IPS DF 4.7 (cell line): ENCODE measurements at regions not wholly inside any gene's neighbourhood (a gene's known extent, or its start where the extent isn't known, plus 50 kb on each side); places are given as distances from the start of the nearest gene placed in this dataset.

Experiments used
- DNase-seq: peaks from one replicate; pipeline ENCODE4 v3.0.0-alpha.2; 2013; ENCODE audit warnings: low spot score; ENCODE audit errors: extremely low read depth

DNA sequence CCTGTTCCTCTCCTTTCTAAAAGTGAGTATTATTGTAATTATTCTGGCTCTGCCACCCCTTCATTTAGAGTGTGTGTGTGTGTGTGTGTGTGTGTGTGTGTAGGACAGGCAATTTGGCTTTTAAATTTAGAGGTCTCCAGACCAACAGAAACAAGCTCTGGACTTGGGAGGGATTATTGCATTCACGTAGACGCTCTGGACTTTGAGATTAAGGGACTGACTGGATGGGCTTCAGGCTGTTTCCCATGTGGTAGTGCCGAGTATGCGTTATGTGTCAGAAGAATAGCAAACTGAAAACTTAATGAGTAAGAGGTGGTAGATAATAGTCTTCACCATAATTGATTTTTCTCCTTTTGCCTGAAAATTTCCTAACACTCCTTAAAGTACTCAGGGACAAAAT, 281.9 kb downstream of the USP25 start:
- no peak for DNase-seq

DNA sequence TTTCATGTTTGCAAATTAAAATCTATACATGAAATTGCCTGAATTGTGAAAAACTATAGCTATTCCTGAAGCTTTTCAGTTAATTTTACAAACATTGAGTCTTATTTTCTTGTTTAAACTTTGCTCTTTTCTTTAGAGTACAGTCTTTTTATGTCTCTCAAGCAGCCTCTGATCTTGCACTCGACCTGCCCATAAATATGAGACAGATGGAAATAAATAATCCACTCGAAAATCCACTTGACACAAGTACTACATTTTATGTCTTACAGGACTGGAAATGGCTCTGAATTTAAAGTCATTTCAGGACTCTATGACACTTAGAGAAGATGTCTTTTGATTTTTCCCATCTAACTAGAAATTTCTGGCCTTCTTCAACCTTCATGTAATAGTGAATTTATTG, 283.8 kb downstream of the USP25 start:
- DNase-seq = no peak

- DNase-seq = no peak
These were observed 291.1 kb downstream of the USP25 start for GRCh38 chr21:16020878-16021277.

- DNase-seq = no peak
These were observed 292.3 kb downstream of the USP25 start for GRCh38 chr21:16022116-16022515.

- DNase-seq = no peak
These were observed 293.1 kb downstream of the USP25 start for GRCh38 chr21:16022921-16023320.

- no peak for DNase-seq
These were observed 298.4 kb downstream of the USP25 start for GRCh38 chr21:16028142-16028541.

DNA sequence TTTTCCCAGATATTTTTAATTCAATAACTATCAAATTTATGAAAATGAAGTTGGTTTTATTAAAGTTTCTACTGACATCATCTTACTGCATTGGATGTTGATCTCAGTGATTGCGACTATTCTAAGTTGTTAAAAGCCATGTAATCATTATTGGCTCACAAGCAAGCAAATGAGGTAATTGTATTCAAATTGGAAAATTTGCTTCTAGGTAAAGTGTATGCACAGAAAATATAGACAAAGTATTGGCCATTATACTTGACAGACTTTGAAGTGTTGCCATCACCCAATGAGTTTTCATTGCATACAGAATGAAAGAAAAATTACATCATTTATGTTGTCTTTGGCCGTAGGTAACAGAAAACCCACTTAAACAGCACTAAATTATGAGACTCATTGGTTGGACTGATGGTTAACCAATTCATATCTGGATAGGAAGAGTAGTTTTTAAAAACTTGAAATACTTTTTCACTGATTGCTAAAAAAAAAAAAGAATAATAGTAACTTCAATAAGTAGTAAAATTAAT, 299.2 kb downstream of the USP25 start:
- no peak for DNase-seq

- no peak for DNase-seq
These were observed 303.4 kb downstream of the USP25 start for GRCh38 chr21:16033193-16033592.

DNA sequence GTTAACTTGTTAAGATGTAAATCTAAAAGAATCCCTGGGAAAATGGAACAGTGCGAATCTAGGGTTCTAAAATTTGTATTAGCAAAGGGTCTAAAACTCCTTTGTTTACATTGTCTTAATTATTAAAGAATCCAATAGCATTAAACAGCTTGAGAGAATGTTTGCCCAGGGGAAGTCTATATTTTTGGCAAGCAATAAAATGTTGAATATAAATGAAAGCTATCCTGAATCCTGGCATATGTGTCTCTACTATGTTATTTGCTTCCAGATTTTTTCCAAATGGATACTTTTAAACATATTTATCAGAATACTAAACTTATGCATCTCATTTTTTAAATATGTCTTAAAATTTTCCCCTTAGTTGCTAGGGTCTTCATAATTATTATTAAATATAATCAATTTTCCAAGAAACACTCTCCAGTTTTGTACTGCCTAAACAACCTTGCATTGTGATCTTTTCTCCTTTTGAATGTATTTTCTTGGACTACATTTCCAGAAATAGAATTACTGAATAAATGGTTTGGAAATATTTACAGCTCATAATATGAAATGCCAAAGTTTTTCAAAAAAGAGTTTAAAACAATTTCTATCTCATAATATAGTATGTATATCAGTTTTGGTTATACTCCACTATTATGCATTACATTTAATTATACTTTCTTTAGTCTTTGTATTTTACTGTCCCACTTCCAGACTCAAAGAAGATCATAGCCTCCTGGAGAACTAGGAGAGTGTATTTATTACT, 304.8 kb downstream of the USP25 start:
- DNase-seq = no peak

- no peak for DNase-seq
These were observed 307.7 kb downstream of the USP25 start for GRCh38 chr21:16037421-16037955.

GRCh38 chr21:16040601-16041000, 310.8 kb downstream of the USP25 start:
- DNase-seq = no peak

DNA sequence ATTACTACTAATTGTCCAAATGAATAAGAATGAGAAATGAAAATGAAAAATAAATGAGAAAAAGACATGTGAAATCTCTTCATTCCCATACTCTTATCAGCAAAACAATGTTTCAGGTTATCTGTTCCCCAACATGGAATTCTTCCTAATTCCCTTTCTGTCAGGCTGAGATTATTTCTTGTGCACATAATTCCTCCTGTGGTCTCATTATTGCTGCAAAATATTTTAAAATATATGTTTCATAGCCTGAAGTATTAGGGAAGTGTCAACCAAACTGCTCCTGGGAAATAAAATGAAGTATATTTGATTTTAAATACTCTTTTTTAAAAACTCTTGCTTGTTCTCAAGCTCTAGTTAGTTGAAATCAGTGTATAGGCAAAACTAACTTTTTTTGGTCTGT, 314.9 kb downstream of the USP25 start:
- no peak for DNase-seq

DNA sequence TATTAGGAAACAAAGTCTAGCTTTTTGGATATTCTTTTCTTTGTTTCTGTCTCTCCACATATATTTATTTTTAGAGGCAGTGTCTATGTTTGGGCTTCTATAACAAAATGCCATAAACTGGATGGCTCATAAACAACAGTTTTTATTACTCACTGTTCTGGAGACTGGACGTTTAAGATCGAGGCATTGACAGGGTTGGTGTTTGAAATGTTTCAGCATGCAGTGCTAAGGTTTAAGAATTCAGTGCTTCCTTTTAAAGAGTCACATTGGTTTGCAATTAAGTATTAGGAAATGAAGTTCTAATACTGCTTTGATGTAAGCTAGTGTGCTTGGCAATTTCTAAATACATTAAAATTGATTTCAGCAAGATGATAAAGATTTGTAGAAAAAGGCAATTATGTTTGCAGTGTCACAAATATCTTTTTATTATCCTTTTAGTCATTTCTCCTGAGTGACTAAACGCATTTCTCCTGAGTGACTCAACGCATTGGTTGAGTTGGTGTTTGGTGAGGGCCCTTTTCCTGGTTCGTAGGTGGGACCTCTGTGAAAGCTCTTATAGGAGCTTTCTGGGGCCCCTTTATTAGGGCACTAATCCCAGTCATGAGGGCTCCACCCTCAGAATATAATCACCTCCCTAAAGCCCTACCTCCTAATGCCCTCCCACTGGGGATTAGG, 317.0 kb downstream of the USP25 start:
- no peak for DNase-seq

- DNase-seq = no peak
These were observed 318.1 kb downstream of the USP25 start for GRCh38 chr21:16047904-16048303.

- DNase-seq = no peak
These were observed 325.2 kb downstream of the USP25 start for GRCh38 chr21:16055014-16055413.

DNA sequence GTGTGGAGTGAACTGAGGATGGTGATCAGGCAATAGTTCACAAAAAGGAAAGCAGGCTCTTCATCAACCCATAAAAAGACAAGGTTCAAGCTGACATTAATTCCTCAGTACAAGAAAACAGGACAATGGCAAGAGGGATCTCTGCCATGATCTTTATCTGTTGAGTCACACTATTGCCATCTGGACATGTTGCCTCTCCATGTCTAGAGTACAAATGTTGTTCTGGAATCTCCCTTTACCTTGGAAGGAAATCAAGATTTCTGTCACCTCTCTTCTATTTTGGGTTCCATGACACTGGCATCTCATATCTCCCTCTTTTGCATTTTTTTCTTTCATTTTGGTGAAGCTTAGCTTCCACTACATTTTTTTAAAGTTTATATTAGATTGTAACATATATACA, 329.1 kb downstream of the USP25 start:
- DNase-seq = no peak

DNA sequence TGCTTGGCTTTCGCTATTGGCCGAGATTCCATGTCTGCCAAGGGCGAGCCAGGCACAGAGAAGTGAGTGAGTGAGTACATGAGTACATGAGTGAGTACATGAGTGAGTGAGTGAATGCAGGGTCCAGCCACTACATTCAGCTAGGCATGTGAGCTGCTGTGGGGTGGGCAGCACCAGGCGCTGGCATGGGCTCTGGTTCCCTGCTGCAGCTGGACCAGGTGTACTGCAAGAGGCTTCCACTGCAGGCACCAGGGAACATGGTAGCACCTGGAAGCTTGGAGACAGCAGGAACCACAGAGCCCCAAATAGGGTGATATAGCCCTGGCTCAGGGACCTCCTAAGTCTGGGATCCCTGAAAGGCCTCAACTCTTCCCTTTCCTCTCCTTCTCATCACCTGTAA, 330.2 kb downstream of the USP25 start:
- DNase-seq = no peak

DNA sequence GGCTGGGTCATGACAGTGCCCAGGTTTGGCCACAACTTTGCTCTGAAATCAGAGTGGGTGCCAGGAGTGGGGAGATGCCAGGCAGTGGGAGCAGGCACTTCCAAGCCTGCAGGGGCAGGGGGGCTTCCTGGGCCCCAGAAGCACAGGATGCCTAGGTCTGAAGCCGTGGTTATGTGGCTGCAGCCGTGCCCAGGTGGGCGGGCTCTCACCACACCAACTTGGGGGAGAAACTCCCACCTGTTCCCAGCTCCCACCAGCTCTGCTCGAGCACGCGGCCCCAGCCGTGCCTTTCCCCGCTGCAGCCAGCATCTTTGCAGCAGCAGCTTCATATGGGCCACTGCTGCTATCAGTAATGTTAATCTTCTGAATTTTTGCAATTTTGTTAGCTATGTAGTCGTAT, 331.4 kb downstream of the USP25 start:
- DNase-seq = no peak

DNA sequence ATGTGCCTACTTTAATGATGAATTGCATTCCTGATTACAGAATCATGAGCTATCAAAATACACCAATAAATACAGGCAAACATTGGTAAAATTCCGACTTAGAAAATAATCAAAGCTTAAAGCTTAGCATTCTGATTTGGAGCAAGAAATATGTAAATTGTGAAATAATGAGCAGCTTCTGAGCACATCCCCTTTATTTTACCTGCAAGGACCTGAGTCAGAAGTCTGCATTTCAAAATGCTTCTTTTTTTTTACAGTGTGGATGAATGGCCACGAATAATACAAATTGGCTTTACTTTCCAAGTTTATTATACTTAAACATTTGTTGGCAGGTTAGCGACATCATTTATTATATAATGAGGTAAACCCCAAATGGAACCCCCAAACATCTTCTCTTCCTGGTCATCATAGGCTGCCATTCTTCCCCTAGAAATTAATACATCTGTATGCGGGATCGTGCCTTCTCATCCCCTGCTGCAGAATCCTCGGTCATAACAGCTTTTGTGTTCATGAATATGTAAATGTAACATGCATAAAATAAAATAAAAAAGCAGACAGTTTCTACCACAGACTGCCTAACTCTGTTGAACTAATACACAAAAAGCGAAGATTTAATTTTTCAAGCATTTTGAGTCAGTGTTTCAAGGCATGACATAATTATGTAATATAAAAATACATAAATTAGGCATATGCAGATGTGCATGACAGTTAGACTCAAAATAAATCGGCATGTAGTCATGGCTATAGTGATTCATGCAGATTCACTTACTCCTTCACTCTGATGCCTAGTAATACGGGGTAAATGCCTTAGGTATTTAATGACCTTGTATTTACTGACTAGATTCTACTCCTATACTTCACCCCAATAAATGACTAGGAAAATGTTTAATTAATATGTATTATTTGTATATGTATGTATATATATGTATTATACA, 339.7 kb downstream of the USP25 start:
- DNase-seq = no peak

- DNase-seq = no peak
These were observed 340.4 kb downstream of the USP25 start for GRCh38 chr21:16070207-16070651.

DNA sequence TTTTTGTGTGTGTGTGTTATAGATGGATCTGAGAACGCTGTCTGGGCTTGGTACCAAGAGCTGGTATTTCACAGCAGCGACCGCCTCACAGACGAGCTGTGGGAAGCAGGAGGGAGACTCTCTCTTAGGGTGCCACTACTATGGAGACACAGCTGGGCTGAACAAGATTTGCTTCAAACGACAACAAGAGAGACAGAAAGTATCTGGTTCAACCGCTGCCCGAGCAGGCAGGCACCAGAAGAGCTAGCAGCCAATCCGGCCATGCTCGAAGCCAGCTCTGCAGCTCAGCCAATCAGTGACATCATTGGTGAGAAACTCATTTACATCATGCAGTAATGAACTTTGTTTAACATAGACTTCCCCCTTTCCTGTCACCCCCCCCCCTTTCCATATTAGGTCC, 341.3 kb downstream of the USP25 start:
- DNase-seq = no peak
